Neural cell (in vitro differentiated cells): ENCODE measurements at regions not wholly inside any gene's neighbourhood (a gene's known extent, or its start where the extent isn't known, plus 50 kb on each side); places are given as distances from the start of the nearest gene placed in this dataset.

ENCODE experiments used
- H2AFZ ChIP-seq: fragments of 200-600, 300-800 bp; sonication (generic), shearing (Covaris generic); 2 replicates; pipeline ENCODE4 v1.6.0; 2014; ENCODE audit warnings: low read depth, mild to moderate bottlenecking, antibody characterized with exemption, low read length, moderate library complexity
- H3F3A ChIP-seq: fragments of 200-600 bp; shearing (Covaris generic); 2 replicates; pipeline ENCODE4 v1.6.1; 2016; ENCODE audit warnings: mild to moderate bottlenecking, moderate library complexity, mixed read lengths, antibody characterized with exemption, low read length; ENCODE audit not compliant: insufficient read depth, poor library complexity, severe bottlenecking
- H3K27ac ChIP-seq: fragments of 200-600, 300-800 bp; sonication (generic), shearing (Covaris generic); 2 replicates; pipeline ENCODE4 v1.5.1; 2014; ENCODE audit warnings: mild to moderate bottlenecking, low read length, moderate library complexity
- H3K27me3 ChIP-seq: fragments of 300-800, 200-600 bp; sonication (generic), shearing (Covaris generic); 2 replicates; pipeline ENCODE4 v1.6.0; 2014; ENCODE audit warnings: mild to moderate bottlenecking, low read depth, low read length, moderate library complexity; ENCODE audit not compliant: insufficient read depth
- H3K36me3 ChIP-seq: fragments of 300-800, 200-600 bp; sonication (generic), shearing (Covaris generic); 2 replicates; pipeline ENCODE4 v1.5.1; 2014; ENCODE audit warnings: mild to moderate bottlenecking, antibody characterized with exemption, low read length, moderate library complexity; ENCODE audit not compliant: insufficient read depth
- H3K4me2 ChIP-seq: fragments of 300-800, 200-600 bp; sonication (generic), shearing (Covaris generic); 2 replicates; pipeline ENCODE4 v1.6.0; 2014; ENCODE audit warnings: mild to moderate bottlenecking, low read length
- H3K4me3 ChIP-seq: fragments of 300-800, 200-600 bp; sonication (generic), shearing (Covaris generic); 2 replicates; pipeline ENCODE4 v1.5.1; 2014; ENCODE audit warnings: mild to moderate bottlenecking, low read length, moderate library complexity
- H3K79me2 ChIP-seq: fragments of 200-600 bp; shearing (Covaris generic); replicated peaks from 2 replicates; pipeline ENCODE4 v1.6.0; 2014; ENCODE audit warnings: mild to moderate bottlenecking, low read length, moderate library complexity; ENCODE audit not compliant: insufficient read depth
- H3K9ac ChIP-seq: fragments of 300-800, 200-600 bp; sonication (generic), shearing (Covaris generic); 2 replicates; pipeline ENCODE4 v1.6.1; 2016; ENCODE audit warnings: mild to moderate bottlenecking, low read length, mixed read lengths
- H3K9me2 ChIP-seq: fragments of 200-600 bp; shearing (Covaris generic); 2 replicates; pipeline ENCODE4 v1.6.1; 2016; ENCODE audit warnings: mild to moderate bottlenecking, low read length, mixed read lengths; ENCODE audit not compliant: insufficient read depth
- H3K9me3 ChIP-seq: fragments of 200-600, 300-800 bp; sonication (generic), shearing (Covaris generic); 2 replicates; pipeline ENCODE4 v1.6.1; 2016; ENCODE audit warnings: mild to moderate bottlenecking, mixed run types, low read length, moderate library complexity, mixed read lengths
- H4K20me1 ChIP-seq: fragments of 200-600 bp; shearing (Covaris generic); 2 replicates; pipeline ENCODE4 v1.6.1; 2016; ENCODE audit warnings: mild to moderate bottlenecking, mixed run types; ENCODE audit not compliant: insufficient read depth
- EP300 ChIP-seq: fragments of 450-650 bp; conservative IDR thresholded peaks from 2 replicates; pipeline ENCODE4 v1.6.1; 2014; ENCODE audit warnings: antibody characterized with exemption, mild to moderate bottlenecking, moderate library complexity; ENCODE audit not compliant: poor library complexity, severe bottlenecking
- EZH2 ChIP-seq: fragments of 200-600, 300-800 bp; shearing (Covaris generic), sonication (generic); IDR thresholded peaks from 2 replicates; pipeline ENCODE4 v1.6.1; 2014; ENCODE audit warnings: antibody characterized with exemption, low read length, borderline replicate concordance, mild to moderate bottlenecking; ENCODE audit not compliant: insufficient read depth, poor library complexity, severe bottlenecking
- MXI1 ChIP-seq: fragments of 450-650 bp; conservative IDR thresholded peaks from 2 replicates; pipeline ENCODE4 v1.6.1; 2014; ENCODE audit warnings: antibody characterized with exemption, mild to moderate bottlenecking; ENCODE audit not compliant: poor library complexity, severe bottlenecking
- POLR2AphosphoS5 ChIP-seq: IDR thresholded peaks from 2 replicates; pipeline ENCODE4 v1.6.1; 2012
- RAD21 ChIP-seq: fragments of 450-650 bp; conservative IDR thresholded peaks from 2 replicates; pipeline ENCODE4 v1.6.1; 2014; ENCODE audit warnings: antibody characterized with exemption, mild to moderate bottlenecking, moderate library complexity
- SMC3 ChIP-seq: fragments of 450-650 bp; conservative IDR thresholded peaks from 2 replicates; pipeline ENCODE4 v1.6.1; 2014; ENCODE audit warnings: antibody characterized with exemption, mild to moderate bottlenecking, moderate library complexity; ENCODE audit not compliant: poor library complexity
- TAF1 ChIP-seq: IDR thresholded peaks from 2 replicates; pipeline ENCODE4 v1.6.1; 2012; ENCODE audit warnings: low read depth
- TF ChIP-seq, protein P1 (sequence below): IDR thresholded peaks from 2 replicates; pipeline ENCODE4 v1.6.1; 2012; ENCODE audit warnings: borderline replicate concordance
- TF ChIP-seq, protein P2 (sequence below): fragments of 450-650 bp; IDR thresholded peaks from 2 replicates; pipeline ENCODE4 v1.5.1; 2014; ENCODE audit warnings: antibody characterized with exemption, mild to moderate bottlenecking, moderate library complexity; ENCODE audit not compliant: poor library complexity, severe bottlenecking

DNA sequence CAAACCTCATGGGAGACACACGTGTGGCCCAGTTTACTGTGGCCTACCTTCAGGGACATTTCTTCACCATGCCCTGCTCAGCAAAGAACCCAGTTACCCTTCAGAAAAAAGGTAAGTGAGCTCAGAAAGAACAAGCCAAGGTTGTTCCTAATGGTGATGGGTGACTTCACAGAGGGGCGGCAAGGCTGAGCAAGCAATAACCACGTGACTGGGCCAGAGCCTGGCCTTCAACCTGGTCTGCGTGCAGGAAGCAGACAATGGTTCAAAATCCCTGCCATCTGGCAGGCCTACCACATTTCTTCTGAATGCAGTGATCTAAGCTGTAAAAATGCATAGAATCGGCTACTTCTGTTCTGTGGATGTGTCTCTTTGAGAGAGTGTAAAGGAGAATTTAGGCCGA is 115.5 kb upstream of the CST7 start:
- Histone ChIP-seq H3K36me3 (no peaks in the 10 kb centered on the region), H3K9ac (no peak overlapping the region), H4K20me1 (no peaks in the 10 kb centered on the region), H3K9me2 (no peaks in the 10 kb centered on the region), H3K79me2 (no peaks in the 10 kb centered on the region), H3K27ac (no peak overlapping the region), H3K4me2 (no peak overlapping the region), H3F3A (no peaks in the 10 kb centered on the region), H2AFZ (no peak overlapping the region), H3K4me3 (no peak overlapping the region), H3K27me3 (no peaks in the 10 kb centered on the region), H3K9me3 (no peaks in the 10 kb centered on the region)
- TF ChIP-seq EP300 = no peak
- TF ChIP-seq, protein P1, sequence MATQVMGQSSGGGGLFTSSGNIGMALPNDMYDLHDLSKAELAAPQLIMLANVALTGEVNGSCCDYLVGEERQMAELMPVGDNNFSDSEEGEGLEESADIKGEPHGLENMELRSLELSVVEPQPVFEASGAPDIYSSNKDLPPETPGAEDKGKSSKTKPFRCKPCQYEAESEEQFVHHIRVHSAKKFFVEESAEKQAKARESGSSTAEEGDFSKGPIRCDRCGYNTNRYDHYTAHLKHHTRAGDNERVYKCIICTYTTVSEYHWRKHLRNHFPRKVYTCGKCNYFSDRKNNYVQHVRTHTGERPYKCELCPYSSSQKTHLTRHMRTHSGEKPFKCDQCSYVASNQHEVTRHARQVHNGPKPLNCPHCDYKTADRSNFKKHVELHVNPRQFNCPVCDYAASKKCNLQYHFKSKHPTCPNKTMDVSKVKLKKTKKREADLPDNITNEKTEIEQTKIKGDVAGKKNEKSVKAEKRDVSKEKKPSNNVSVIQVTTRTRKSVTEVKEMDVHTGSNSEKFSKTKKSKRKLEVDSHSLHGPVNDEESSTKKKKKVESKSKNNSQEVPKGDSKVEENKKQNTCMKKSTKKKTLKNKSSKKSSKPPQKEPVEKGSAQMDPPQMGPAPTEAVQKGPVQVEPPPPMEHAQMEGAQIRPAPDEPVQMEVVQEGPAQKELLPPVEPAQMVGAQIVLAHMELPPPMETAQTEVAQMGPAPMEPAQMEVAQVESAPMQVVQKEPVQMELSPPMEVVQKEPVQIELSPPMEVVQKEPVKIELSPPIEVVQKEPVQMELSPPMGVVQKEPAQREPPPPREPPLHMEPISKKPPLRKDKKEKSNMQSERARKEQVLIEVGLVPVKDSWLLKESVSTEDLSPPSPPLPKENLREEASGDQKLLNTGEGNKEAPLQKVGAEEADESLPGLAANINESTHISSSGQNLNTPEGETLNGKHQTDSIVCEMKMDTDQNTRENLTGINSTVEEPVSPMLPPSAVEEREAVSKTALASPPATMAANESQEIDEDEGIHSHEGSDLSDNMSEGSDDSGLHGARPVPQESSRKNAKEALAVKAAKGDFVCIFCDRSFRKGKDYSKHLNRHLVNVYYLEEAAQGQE = no peak
- TF ChIP-seq, protein P2, sequence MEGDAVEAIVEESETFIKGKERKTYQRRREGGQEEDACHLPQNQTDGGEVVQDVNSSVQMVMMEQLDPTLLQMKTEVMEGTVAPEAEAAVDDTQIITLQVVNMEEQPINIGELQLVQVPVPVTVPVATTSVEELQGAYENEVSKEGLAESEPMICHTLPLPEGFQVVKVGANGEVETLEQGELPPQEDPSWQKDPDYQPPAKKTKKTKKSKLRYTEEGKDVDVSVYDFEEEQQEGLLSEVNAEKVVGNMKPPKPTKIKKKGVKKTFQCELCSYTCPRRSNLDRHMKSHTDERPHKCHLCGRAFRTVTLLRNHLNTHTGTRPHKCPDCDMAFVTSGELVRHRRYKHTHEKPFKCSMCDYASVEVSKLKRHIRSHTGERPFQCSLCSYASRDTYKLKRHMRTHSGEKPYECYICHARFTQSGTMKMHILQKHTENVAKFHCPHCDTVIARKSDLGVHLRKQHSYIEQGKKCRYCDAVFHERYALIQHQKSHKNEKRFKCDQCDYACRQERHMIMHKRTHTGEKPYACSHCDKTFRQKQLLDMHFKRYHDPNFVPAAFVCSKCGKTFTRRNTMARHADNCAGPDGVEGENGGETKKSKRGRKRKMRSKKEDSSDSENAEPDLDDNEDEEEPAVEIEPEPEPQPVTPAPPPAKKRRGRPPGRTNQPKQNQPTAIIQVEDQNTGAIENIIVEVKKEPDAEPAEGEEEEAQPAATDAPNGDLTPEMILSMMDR = no peak

DNA sequence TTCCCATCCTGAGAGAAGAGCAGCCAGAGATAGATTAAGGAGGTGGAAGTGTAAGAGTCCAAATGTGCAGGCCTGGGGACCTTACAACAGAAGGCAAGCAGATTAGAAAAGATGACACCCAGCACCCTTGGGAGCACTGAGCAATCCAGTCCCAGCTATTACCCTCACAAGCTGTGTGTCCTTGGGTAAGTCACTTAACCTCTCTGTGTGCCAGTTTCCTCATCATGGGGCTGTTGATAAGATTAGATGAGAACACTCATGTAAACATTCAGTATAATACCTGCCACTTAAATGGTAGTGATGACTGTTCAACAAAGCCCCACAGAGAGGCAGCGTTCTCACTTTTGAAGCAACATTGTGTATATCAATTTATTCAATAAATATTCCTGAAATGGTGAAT is 114.8 kb upstream of the CST7 start:
- no peak for TF ChIP-seq MXI1
- TF ChIP-seq SMC3 = no peak
- TF ChIP-seq POLR2AphosphoS5 = no peak
- TF ChIP-seq EP300 = no peak
- no peak for TF ChIP-seq RAD21
- TF ChIP-seq, protein P1 = no peak
- TF ChIP-seq EZH2 = no peak
- TF ChIP-seq, protein P2 = no peak
- TF ChIP-seq TAF1 = no peak
- Histone ChIP-seq H3K9ac (no peak overlapping the region), H3K4me3 (no peak overlapping the region), H3F3A (no peaks in the 10 kb centered on the region), H3K27ac (no peak overlapping the region), H3K27me3 (no peaks in the 10 kb centered on the region), H3K79me2 (no peaks in the 10 kb centered on the region), H3K9me3 (no peaks in the 10 kb centered on the region), H2AFZ (no peak overlapping the region), H3K9me2 (no peaks in the 10 kb centered on the region), H3K4me2 (no peak overlapping the region), H3K36me3 (no peaks in the 10 kb centered on the region), H4K20me1 (no peaks in the 10 kb centered on the region)
